Keratinocyte (primary cell): ENCODE measurements at regions not wholly inside any gene's neighbourhood (a gene's known extent, or its start where the extent isn't known, plus 50 kb on each side); places are given as distances from the start of the nearest gene placed in this dataset.

Source experiments
- DNase-seq: peaks from one replicate; pipeline ENCODE4 v3.0.0-alpha.2; 2011; ENCODE audit warnings: low read depth, missing footprints, low spot score
- FAIRE-seq: peaks from 2 replicates; lab custom pipeline; 2011; peaks lifted over from hg19 to GRCh38; lab: Jason Lieb, UNC
- H2AFZ ChIP-seq: 2 replicates; pipeline ENCODE4 v1.6.0; 2012; ENCODE audit warnings: low read length, control low read depth, inconsistent platforms; ENCODE audit not compliant: control insufficient read depth
- H3K27ac ChIP-seq: 2 replicates; pipeline ENCODE4 v1.5.1; 2011; ENCODE audit warnings: low read length; ENCODE audit not compliant: control insufficient read depth, insufficient read depth
- H3K27me3 ChIP-seq: 3 replicates; pipeline ENCODE4 v1.6.0; 2011; ENCODE audit warnings: low read length; ENCODE audit not compliant: control insufficient read depth, insufficient read depth; ENCODE audit errors: extremely low read depth
- H3K36me3 ChIP-seq, 2 experiments: 2 replicates in 1 of 2; 3 replicates in 1 of 2; pipeline ENCODE4 v1.5.1; 2011; ENCODE audit warnings: low read length in 2 of 2, mild to moderate bottlenecking in 1 of 2; ENCODE audit not compliant: control insufficient read depth in 2 of 2, insufficient read depth in 2 of 2; ENCODE audit errors: extremely low read depth in 1 of 2
- H3K4me1 ChIP-seq: 3 replicates; pipeline ENCODE4 v1.5.1; 2011; ENCODE audit warnings: low read length; ENCODE audit not compliant: control insufficient read depth, insufficient read depth; ENCODE audit errors: extremely low read depth
- H3K4me2 ChIP-seq: 3 replicates; pipeline ENCODE4 v1.6.0; 2011; ENCODE audit warnings: low read depth, low read length; ENCODE audit not compliant: control insufficient read depth, insufficient read depth; ENCODE audit errors: extremely low read depth
- H3K4me3 ChIP-seq, 3 experiments: fragments of 200-600 bp in 1 of 3; sonication (generic) in 1 of 3; 2 replicates in 2 of 3; 3 replicates in 1 of 3; pipeline ENCODE4 v1.5.1; 2011 to 2016; ENCODE audit warnings: low read length in 3 of 3, mild to moderate bottlenecking in 3 of 3, control low read depth in 2 of 3, inconsistent platforms in 1 of 3, low read depth in 1 of 3, mixed read lengths in 1 of 3, mixed run types in 1 of 3, moderate library complexity in 1 of 3; ENCODE audit not compliant: control insufficient read depth in 2 of 3, insufficient read depth in 2 of 3; ENCODE audit errors: extremely low read depth in 1 of 3
- H3K79me2 ChIP-seq: 2 replicates; pipeline ENCODE4 v1.6.0; 2012; ENCODE audit warnings: low read length; ENCODE audit not compliant: control insufficient read depth, insufficient read depth
- H3K9ac ChIP-seq: 3 replicates; pipeline ENCODE4 v1.6.0; 2011; ENCODE audit warnings: low read length; ENCODE audit not compliant: control insufficient read depth, insufficient read depth; ENCODE audit errors: extremely low read depth
- H3K9me1 ChIP-seq: 3 replicates; pipeline ENCODE4 v1.6.0; 2011; ENCODE audit warnings: low read length; ENCODE audit not compliant: control insufficient read depth, insufficient read depth; ENCODE audit errors: extremely low read depth
- H3K9me3 ChIP-seq: 2 replicates; pipeline ENCODE4 v1.5.1; 2012; ENCODE audit warnings: low read depth, low read length; ENCODE audit not compliant: control insufficient read depth
- H4K20me1 ChIP-seq: 3 replicates; pipeline ENCODE4 v1.6.0; 2011; ENCODE audit warnings: low read length; ENCODE audit not compliant: control insufficient read depth, insufficient read depth; ENCODE audit errors: extremely low read depth
- CTCF ChIP-seq, 3 experiments: IDR thresholded peaks in 1 of 3; conservative IDR thresholded peaks in 1 of 3; optimal IDR thresholded peaks in 1 of 3; 2 replicates in 2 of 3; 3 replicates in 1 of 3; pipeline versions ENCODE3 to v1.5.1; 2011; ENCODE audit warnings: low read length in 3 of 3, mild to moderate bottlenecking in 3 of 3, moderate library complexity in 2 of 3, control low read depth in 1 of 3, inconsistent platforms in 1 of 3; ENCODE audit not compliant: insufficient read depth in 2 of 3; ENCODE audit errors: extremely low read depth in 1 of 3
- EZH2 ChIP-seq: IDR thresholded peaks from one replicate; pipeline ENCODE4 v1.6.1; 2012; ENCODE audit warnings: inconsistent platforms, mild to moderate bottlenecking, low read length, moderate library complexity
- dilution Hi-C: fragments of 300-500 bp; cut with MboI; formaldehyde crosslinking; loops from one replicate; pipeline ENCODE4 v1.7.0; 2020; ENCODE audit warnings: low sequenced_read_pairs; ENCODE audit not compliant: extremely low pct_ligation_motif_present

GRCh38 chr1:81443288-81443687 lies 357.4 kb upstream of the ADGRL2 start:
- no peaks in the 10 kb centered on the region for H3K9me3 ChIP-seq
- TF ChIP-seq CTCF (optimal IDR thresholded peaks at IDR 0.05 in 1 of 3, IDR thresholded peaks at IDR 0.05 in 1 of 3, conservative IDR thresholded peaks at IDR 0.05 in 1 of 3; ENCODE audit: extremely low read depth in 1 of 3, insufficient read depth in 2 of 3, low read length in 3 of 3) (no peak), EZH2 (no peak)
- dilution Hi-C loops: no loop called here
- no peaks in the 10 kb centered on the region for H3K36me3 ChIP-seq
- no peak overlapping the region for H2AFZ ChIP-seq
- no peak overlapping the region for H3K4me2 ChIP-seq
- no peaks in the 10 kb centered on the region for H3K4me1 ChIP-seq
- no peak overlapping the region for H3K27ac ChIP-seq
- H3K79me2 ChIP-seq: no peaks in the 10 kb centered on the region
- H3K27me3 ChIP-seq: no peaks in the 10 kb centered on the region
- no peak overlapping the region for H3K9ac ChIP-seq
- H3K9me1 ChIP-seq: no peaks in the 10 kb centered on the region
- no peak overlapping the region for H3K4me3 ChIP-seq
- DNase-seq (no peak), FAIRE-seq (no peak)
- no peaks in the 10 kb centered on the region for H4K20me1 ChIP-seq

- no peaks in the 10 kb centered on the region for H3K79me2 ChIP-seq
- FAIRE-seq: no peak
- dilution Hi-C loops: no loop called here
Measured at GRCh38 chr1:81439046-81439823, 361.5 kb upstream of the ADGRL2 start.

More at GRCh38 chr1:81439046-81439823, 361.5 kb upstream of the ADGRL2 start:
- H3K9me1 ChIP-seq: no peaks in the 10 kb centered on the region
- H3K9me3 ChIP-seq: no peaks in the 10 kb centered on the region
- H3K4me2 ChIP-seq: no peak overlapping the region
- no peaks in the 10 kb centered on the region for H4K20me1 ChIP-seq
- H3K27me3 ChIP-seq: no peaks in the 10 kb centered on the region
- H3K27ac ChIP-seq: no peak overlapping the region
- no peak overlapping the region for H3K4me3 ChIP-seq
- DNase-seq: no peak
- no peaks in the 10 kb centered on the region for H3K36me3 ChIP-seq
- no peaks in the 10 kb centered on the region for H3K4me1 ChIP-seq
- no peak for TF ChIP-seq EZH2
- TF ChIP-seq CTCF (optimal IDR thresholded peaks at IDR 0.05 in 1 of 3, IDR thresholded peaks at IDR 0.05 in 1 of 3, conservative IDR thresholded peaks at IDR 0.05 in 1 of 3; ENCODE audit: extremely low read depth in 1 of 3, insufficient read depth in 2 of 3, low read length in 3 of 3): no peak
- no peak overlapping the region for H3K9ac ChIP-seq
- no peak overlapping the region for H2AFZ ChIP-seq
